IMR-90 (cell line): ENCODE measurements at regions not wholly inside any gene's neighbourhood (a gene's known extent, or its start where the extent isn't known, plus 50 kb on each side); places are given as distances from the start of the nearest gene placed in this dataset.

ENCODE experiments used
- ATAC-seq: fragments of 200-7000 bp; cut with Tn5 transposase; 2 replicates; pipeline ENCODE4 v1.9.1; 2020; ENCODE audit warnings: low read depth, mild to moderate bottlenecking, moderate library complexity
- BruUV-seq: library from RNA; stranded (reverse); fragments of 400-500 nt; replicated peaks from 2 replicates; lab custom pipeline; 2021; lab: Mats Ljungman, UMichigan
- CTCF ChIA-PET: fragments of 300-600 bp; formaldehyde crosslinking; extraction: SDS; loops from one replicate; lab custom pipeline; 2021; ENCODE audit warnings: antibody characterized with exemption; lab: Yijun Ruan, JAX
- POLR2A ChIA-PET: fragments of 300-600 bp; sonication (Branson Sonifier 250); formaldehyde crosslinking; loops from one replicate; lab custom pipeline; 2022; ENCODE audit warnings: antibody characterized with exemption; ENCODE audit not compliant: unreplicated experiment; lab: Charles Lee
- DNase-seq: peaks from one replicate; pipeline ENCODE4 v3.0.0; 2013
- H2AFZ ChIP-seq: replicated peaks from 2 replicates; pipeline ENCODE3; 2013; ENCODE audit warnings: low read length, mild to moderate bottlenecking; ENCODE audit not compliant: poor library complexity
- H2AK5ac ChIP-seq: 2 replicates; pipeline ENCODE4 v1.6.1; 2013; ENCODE audit warnings: low read depth, low read length, inconsistent platforms
- H2AK9ac ChIP-seq: replicated peaks from 2 replicates; pipeline ENCODE3; 2013; ENCODE audit warnings: mild to moderate bottlenecking, low read depth, low read length, moderate library complexity; ENCODE audit not compliant: poor library complexity
- H2BK120ac ChIP-seq: 2 replicates; pipeline ENCODE4 v1.6.1; 2013; ENCODE audit warnings: low read depth, low read length, inconsistent platforms
- H2BK15ac ChIP-seq: 3 replicates; pipeline ENCODE4 v1.6.1; 2013; ENCODE audit warnings: low read depth, low read length, inconsistent platforms
- H2BK20ac ChIP-seq: 2 replicates; pipeline ENCODE4 v1.6.1; 2013; ENCODE audit warnings: low read depth, mild to moderate bottlenecking, inconsistent platforms, low read length, moderate library complexity
- H2BK5ac ChIP-seq: 2 replicates; pipeline ENCODE4 v1.6.1; 2013; ENCODE audit warnings: mild to moderate bottlenecking, low read depth, low read length, inconsistent platforms; ENCODE audit not compliant: poor library complexity, severe bottlenecking
- H3K14ac ChIP-seq: replicated peaks from 2 replicates; pipeline ENCODE4 v1.6.1; 2013; ENCODE audit warnings: low read depth, low read length, inconsistent platforms
- H3K18ac ChIP-seq: 2 replicates; pipeline ENCODE4 v1.6.1; 2013; ENCODE audit warnings: low read depth, low read length, control low read depth
- H3K23ac ChIP-seq: 2 replicates; pipeline ENCODE4 v1.6.1; 2013; ENCODE audit warnings: low read depth, low read length, inconsistent platforms
- H3K27ac ChIP-seq: 2 replicates; pipeline ENCODE4 v1.5.1; 2013; ENCODE audit warnings: mild to moderate bottlenecking, control low read depth, low read length; ENCODE audit not compliant: insufficient read depth
- H3K27me3 ChIP-seq: 2 replicates; pipeline ENCODE4 v1.6.1; 2013; ENCODE audit warnings: low read length; ENCODE audit not compliant: control insufficient read depth, insufficient read depth
- H3K36me3 ChIP-seq: 2 replicates; pipeline ENCODE4 v1.6.1; 2013; ENCODE audit warnings: low read length, mixed read lengths; ENCODE audit not compliant: control insufficient read depth, insufficient read depth
- H3K4ac ChIP-seq: 2 replicates; pipeline ENCODE4 v1.6.1; 2013; ENCODE audit warnings: low read depth, low read length, inconsistent platforms
- H3K4me1 ChIP-seq: 2 replicates; pipeline ENCODE4 v1.6.1; 2013; ENCODE audit warnings: low read length, mixed read lengths; ENCODE audit not compliant: control insufficient read depth, insufficient read depth
- H3K4me2 ChIP-seq: 2 replicates; pipeline ENCODE4 v1.6.1; 2013; ENCODE audit warnings: low read depth, mild to moderate bottlenecking, control low read depth, low read length, moderate library complexity
- H3K4me3 ChIP-seq: 2 replicates; pipeline ENCODE4 v1.5.1; 2013; ENCODE audit warnings: low read depth, mild to moderate bottlenecking, control low read depth, low read length, moderate library complexity; ENCODE audit not compliant: insufficient read depth
- H3K56ac ChIP-seq: 2 replicates; pipeline ENCODE4 v1.6.1; 2013; ENCODE audit warnings: low read length, inconsistent platforms; ENCODE audit not compliant: insufficient read depth; ENCODE audit errors: extremely low read depth
- H3K79me1 ChIP-seq, 2 experiments: 2 replicates each; pipeline ENCODE4 v1.6.1; 2013; ENCODE audit warnings: low read length in 2 of 2, inconsistent platforms in 1 of 2, low read depth in 1 of 2
- H3K9ac ChIP-seq: 2 replicates; pipeline ENCODE4 v1.6.1; 2013; ENCODE audit warnings: low read depth, low read length, control low read depth
- H3K9me1 ChIP-seq: 2 replicates; pipeline ENCODE4 v1.6.1; 2013; ENCODE audit warnings: low read length, inconsistent platforms; ENCODE audit not compliant: insufficient read depth
- H3K9me3 ChIP-seq: 2 replicates; pipeline ENCODE4 v1.6.1; 2013; ENCODE audit warnings: low read length; ENCODE audit not compliant: control insufficient read depth, insufficient read depth
- H4K20me1 ChIP-seq: 2 replicates; pipeline ENCODE4 v1.6.1; 2013; ENCODE audit warnings: low read length, inconsistent platforms; ENCODE audit not compliant: insufficient read depth
- H4K5ac ChIP-seq: 2 replicates; pipeline ENCODE4 v1.6.1; 2013; ENCODE audit warnings: mild to moderate bottlenecking, low read depth, low read length, control low read depth
- H4K8ac ChIP-seq, 2 experiments: 2 replicates each; pipeline ENCODE4 v1.6.1; 2013; ENCODE audit warnings: low read depth in 2 of 2, low read length in 2 of 2, control low read depth in 1 of 2, inconsistent platforms in 1 of 2
- H4K91ac ChIP-seq: 2 replicates; pipeline ENCODE4 v1.6.1; 2013; ENCODE audit warnings: low read depth, low read length, inconsistent platforms; ENCODE audit not compliant: insufficient read depth
- BHLHE40 ChIP-seq: fragments of 150-350 bp; IDR thresholded peaks from 2 replicates; pipeline ENCODE4 v1.6.1; 2016; ENCODE audit warnings: mild to moderate bottlenecking, low read depth, low read length
- CEBPB ChIP-seq: IDR thresholded peaks from 2 replicates; pipeline ENCODE4 v1.6.1; 2012; ENCODE audit warnings: low read depth, low read length, improper control_type of control experiment
- CHD1 ChIP-seq: IDR thresholded peaks from 2 replicates; pipeline ENCODE4 v1.6.1; 2012; ENCODE audit warnings: low read depth, low read length, improper control_type of control experiment
- CTCF ChIP-seq: conservative IDR thresholded peaks from 2 replicates; pipeline ENCODE4 v1.5.1; 2012; ENCODE audit warnings: mild to moderate bottlenecking, low read depth, low read length, improper control_type of control experiment
- ELK1 ChIP-seq: fragments of 150-350 bp; IDR thresholded peaks from 2 replicates; pipeline ENCODE4 v1.6.1; 2016; ENCODE audit warnings: low read depth, mild to moderate bottlenecking, low read length, moderate library complexity, borderline replicate concordance
- FOS ChIP-seq: fragments of 150-350 bp; IDR thresholded peaks from 2 replicates; pipeline ENCODE4 v1.6.1; 2016; ENCODE audit warnings: low read depth, low read length
- MAFK ChIP-seq: IDR thresholded peaks from 2 replicates; pipeline ENCODE4 v1.6.1; 2012; ENCODE audit warnings: low read depth, low read length, improper control_type of control experiment
- MAZ ChIP-seq: IDR thresholded peaks from 2 replicates; pipeline ENCODE4 v1.6.1; 2012; ENCODE audit warnings: low read depth, mild to moderate bottlenecking, low read length, improper control_type of control experiment, moderate library complexity, borderline replicate concordance
- MXI1 ChIP-seq: IDR thresholded peaks from 2 replicates; pipeline ENCODE4 v1.6.1; 2012; ENCODE audit warnings: low read depth, mild to moderate bottlenecking, low read length, moderate library complexity, borderline replicate concordance
- NFE2L2 ChIP-seq: fragments of 150-350 bp; IDR thresholded peaks from 2 replicates; pipeline ENCODE4 v1.6.1; 2016; ENCODE audit warnings: low read depth, mild to moderate bottlenecking, low read length
- POLR2A ChIP-seq: IDR thresholded peaks from 2 replicates; pipeline ENCODE4 v1.6.1; 2012; ENCODE audit warnings: mild to moderate bottlenecking, low read depth, low read length
- RAD21 ChIP-seq: IDR thresholded peaks from 2 replicates; pipeline ENCODE4 v1.6.1; 2012; ENCODE audit warnings: low read length, improper control_type of control experiment
- RCOR1 ChIP-seq: IDR thresholded peaks from 2 replicates; pipeline ENCODE4 v1.6.1; 2012; ENCODE audit warnings: mild to moderate bottlenecking, low read length, improper control_type of control experiment; ENCODE audit not compliant: insufficient replicate concordance
- RFX5 ChIP-seq: IDR thresholded peaks from 2 replicates; pipeline ENCODE4 v1.8.0; 2012; ENCODE audit warnings: low read depth, mild to moderate bottlenecking, low read length, moderate library complexity
- SMC3 ChIP-seq: fragments of 150-350 bp; IDR thresholded peaks from 2 replicates; pipeline ENCODE4 v1.6.1; 2016; ENCODE audit warnings: low read depth, mild to moderate bottlenecking, antibody characterized with exemption, low read length, moderate library complexity
- WGBS, 2 experiments: methylation state at CpG; one replicate each; pipeline versions ENCODE4 v1.1.5 to v1.1.7; 2013; ENCODE audit warnings: missing lambda C conversion rate in 2 of 2; ENCODE audit not compliant: insufficient read length in 1 of 2; ENCODE audit errors: extremely low coverage in 2 of 2; 5-methylcytosine and 5-hydroxymethylcytosine counted together
- dilution Hi-C: fragments of 300-500 bp; cut with HindIII; formaldehyde crosslinking; loops from one replicate; pipeline ENCODE4 v1.14.3; 2018; ENCODE audit warnings: low sequenced_read_pairs; ENCODE audit not compliant: unreplicated experiment
- in situ Hi-C: fragments of 300-500 bp; cut with MboI; formaldehyde crosslinking; loops from 3 replicates; pipeline ENCODE4 v1.14.3; 2019; ENCODE audit warnings: low sequenced_read_pairs, inconsistent platforms, mixed read lengths
- intact Hi-C: fragments of 100-400 bp; cut with micrococcal nuclease; formaldehyde crosslinking; loops from 2 replicates; pipeline ENCODE4 v1.10.0; 2022
- TF ChIP-seq, protein P1 (sequence below): fragments of 150-350 bp; IDR thresholded peaks from 2 replicates; pipeline ENCODE4 v1.6.1; 2017; ENCODE audit warnings: mild to moderate bottlenecking, antibody characterized with exemption, low read length, low read depth

GRCh38 chr20:22402550-22402949, 181.8 kb downstream of the FOXA2 start:
- Histone ChIP-seq H3K4me2 (no peak overlapping the region), H3K4me3 (no peak overlapping the region), H3K4ac (no peak overlapping the region), H2AK9ac (no peak overlapping the region), H3K23ac (no peak overlapping the region), H3K9me3 (no peaks in the 10 kb centered on the region), H2AK5ac (no peak overlapping the region), H3K56ac (no peak overlapping the region), H4K91ac (no peak overlapping the region), H2AFZ (no peak overlapping the region), H3K9ac (no peak overlapping the region), H2BK5ac (no peak overlapping the region), H3K36me3 (no peaks in the 10 kb centered on the region), H4K5ac (no peak overlapping the region), H4K20me1 (no peaks in the 10 kb centered on the region), H4K8ac (no peak overlapping the region), H3K4me1 (no peaks in the 10 kb centered on the region), H3K27me3 (no peaks in the 10 kb centered on the region), H3K18ac (no peak overlapping the region), H2BK120ac (no peak overlapping the region), H3K79me1 (no peaks in the 10 kb centered on the region), H3K27ac (no peak overlapping the region), H3K9me1 (no peaks in the 10 kb centered on the region), H3K14ac (no peak overlapping the region), H2BK15ac (no peak overlapping the region), H2BK20ac (no peak overlapping the region)
- DNase-seq (no peak), ATAC-seq (no peak)
- POLR2A ChIA-PET = no interaction called here
- in situ Hi-C loops = no loop called here
- intact Hi-C loops = no loop called here
- CTCF ChIA-PET = no interaction called here
- no peak for TF ChIP-seq FOS
- no peak for TF ChIP-seq RFX5
- TF ChIP-seq NFE2L2 = no peak
- TF ChIP-seq, protein P1, sequence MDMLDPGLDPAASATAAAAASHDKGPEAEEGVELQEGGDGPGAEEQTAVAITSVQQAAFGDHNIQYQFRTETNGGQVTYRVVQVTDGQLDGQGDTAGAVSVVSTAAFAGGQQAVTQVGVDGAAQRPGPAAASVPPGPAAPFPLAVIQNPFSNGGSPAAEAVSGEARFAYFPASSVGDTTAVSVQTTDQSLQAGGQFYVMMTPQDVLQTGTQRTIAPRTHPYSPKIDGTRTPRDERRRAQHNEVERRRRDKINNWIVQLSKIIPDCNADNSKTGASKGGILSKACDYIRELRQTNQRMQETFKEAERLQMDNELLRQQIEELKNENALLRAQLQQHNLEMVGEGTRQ = no peak
- no peak for TF ChIP-seq RAD21
- TF ChIP-seq BHLHE40 = no peak
- no peak for TF ChIP-seq CEBPB
- no peak for TF ChIP-seq MAZ
- no peak for TF ChIP-seq MXI1
- TF ChIP-seq POLR2A = no peak
- no peak for TF ChIP-seq CTCF
- TF ChIP-seq CHD1 = no peak
- no peak for TF ChIP-seq MAFK
- no peak for TF ChIP-seq ELK1
- TF ChIP-seq RCOR1 = no peak
- no peak for TF ChIP-seq SMC3
- dilution Hi-C loops = no loop called here
- BruUV-seq = no TSS peak
- WGBS, 2 experiments = no CpG with 5 or more reads among the region's 7 CpGs
